IMR-90 (cell line): ENCODE measurements at regions not wholly inside any gene's neighbourhood (a gene's known extent, or its start where the extent isn't known, plus 50 kb on each side); places are given as distances from the start of the nearest gene placed in this dataset.

Experiments used
- ATAC-seq: fragments of 200-7000 bp; cut with Tn5 transposase; 2 replicates; pipeline ENCODE4 v1.9.1; 2020; ENCODE audit warnings: low read depth, mild to moderate bottlenecking, moderate library complexity
- BruUV-seq: library from RNA; stranded (reverse); fragments of 400-500 nt; replicated peaks from 2 replicates; lab custom pipeline; 2021; lab: Mats Ljungman, UMichigan
- CTCF ChIA-PET: fragments of 300-600 bp; formaldehyde crosslinking; extraction: SDS; loops from one replicate; lab custom pipeline; 2021; ENCODE audit warnings: antibody characterized with exemption; lab: Yijun Ruan, JAX
- POLR2A ChIA-PET: fragments of 300-600 bp; sonication (Branson Sonifier 250); formaldehyde crosslinking; loops from one replicate; lab custom pipeline; 2022; ENCODE audit warnings: antibody characterized with exemption; ENCODE audit not compliant: unreplicated experiment; lab: Charles Lee
- DNase-seq: peaks from one replicate; pipeline ENCODE4 v3.0.0; 2013
- H2AFZ ChIP-seq: replicated peaks from 2 replicates; pipeline ENCODE3; 2013; ENCODE audit warnings: low read length, mild to moderate bottlenecking; ENCODE audit not compliant: poor library complexity
- H2AK5ac ChIP-seq: 2 replicates; pipeline ENCODE4 v1.6.1; 2013; ENCODE audit warnings: low read depth, low read length, inconsistent platforms
- H2AK9ac ChIP-seq: replicated peaks from 2 replicates; pipeline ENCODE3; 2013; ENCODE audit warnings: mild to moderate bottlenecking, low read depth, low read length, moderate library complexity; ENCODE audit not compliant: poor library complexity
- H2BK120ac ChIP-seq: 2 replicates; pipeline ENCODE4 v1.6.1; 2013; ENCODE audit warnings: low read depth, low read length, inconsistent platforms
- H2BK15ac ChIP-seq: 3 replicates; pipeline ENCODE4 v1.6.1; 2013; ENCODE audit warnings: low read depth, low read length, inconsistent platforms
- H2BK20ac ChIP-seq: 2 replicates; pipeline ENCODE4 v1.6.1; 2013; ENCODE audit warnings: low read depth, mild to moderate bottlenecking, inconsistent platforms, low read length, moderate library complexity
- H2BK5ac ChIP-seq: 2 replicates; pipeline ENCODE4 v1.6.1; 2013; ENCODE audit warnings: mild to moderate bottlenecking, low read depth, low read length, inconsistent platforms; ENCODE audit not compliant: poor library complexity, severe bottlenecking
- H3K14ac ChIP-seq: replicated peaks from 2 replicates; pipeline ENCODE4 v1.6.1; 2013; ENCODE audit warnings: low read depth, low read length, inconsistent platforms
- H3K18ac ChIP-seq: 2 replicates; pipeline ENCODE4 v1.6.1; 2013; ENCODE audit warnings: low read depth, low read length, control low read depth
- H3K23ac ChIP-seq: 2 replicates; pipeline ENCODE4 v1.6.1; 2013; ENCODE audit warnings: low read depth, low read length, inconsistent platforms
- H3K27ac ChIP-seq: 2 replicates; pipeline ENCODE4 v1.5.1; 2013; ENCODE audit warnings: mild to moderate bottlenecking, control low read depth, low read length; ENCODE audit not compliant: insufficient read depth
- H3K27me3 ChIP-seq: 2 replicates; pipeline ENCODE4 v1.6.1; 2013; ENCODE audit warnings: low read length; ENCODE audit not compliant: control insufficient read depth, insufficient read depth
- H3K36me3 ChIP-seq: 2 replicates; pipeline ENCODE4 v1.6.1; 2013; ENCODE audit warnings: low read length, mixed read lengths; ENCODE audit not compliant: control insufficient read depth, insufficient read depth
- H3K4ac ChIP-seq: 2 replicates; pipeline ENCODE4 v1.6.1; 2013; ENCODE audit warnings: low read depth, low read length, inconsistent platforms
- H3K4me1 ChIP-seq: 2 replicates; pipeline ENCODE4 v1.6.1; 2013; ENCODE audit warnings: low read length, mixed read lengths; ENCODE audit not compliant: control insufficient read depth, insufficient read depth
- H3K4me2 ChIP-seq: 2 replicates; pipeline ENCODE4 v1.6.1; 2013; ENCODE audit warnings: low read depth, mild to moderate bottlenecking, control low read depth, low read length, moderate library complexity
- H3K4me3 ChIP-seq: 2 replicates; pipeline ENCODE4 v1.5.1; 2013; ENCODE audit warnings: low read depth, mild to moderate bottlenecking, control low read depth, low read length, moderate library complexity; ENCODE audit not compliant: insufficient read depth
- H3K56ac ChIP-seq: 2 replicates; pipeline ENCODE4 v1.6.1; 2013; ENCODE audit warnings: low read length, inconsistent platforms; ENCODE audit not compliant: insufficient read depth; ENCODE audit errors: extremely low read depth
- H3K79me1 ChIP-seq, 2 experiments: 2 replicates each; pipeline ENCODE4 v1.6.1; 2013; ENCODE audit warnings: low read length in 2 of 2, inconsistent platforms in 1 of 2, low read depth in 1 of 2
- H3K9ac ChIP-seq: 2 replicates; pipeline ENCODE4 v1.6.1; 2013; ENCODE audit warnings: low read depth, low read length, control low read depth
- H3K9me1 ChIP-seq: 2 replicates; pipeline ENCODE4 v1.6.1; 2013; ENCODE audit warnings: low read length, inconsistent platforms; ENCODE audit not compliant: insufficient read depth
- H3K9me3 ChIP-seq: 2 replicates; pipeline ENCODE4 v1.6.1; 2013; ENCODE audit warnings: low read length; ENCODE audit not compliant: control insufficient read depth, insufficient read depth
- H4K20me1 ChIP-seq: 2 replicates; pipeline ENCODE4 v1.6.1; 2013; ENCODE audit warnings: low read length, inconsistent platforms; ENCODE audit not compliant: insufficient read depth
- H4K5ac ChIP-seq: 2 replicates; pipeline ENCODE4 v1.6.1; 2013; ENCODE audit warnings: mild to moderate bottlenecking, low read depth, low read length, control low read depth
- H4K8ac ChIP-seq, 2 experiments: 2 replicates each; pipeline ENCODE4 v1.6.1; 2013; ENCODE audit warnings: low read depth in 2 of 2, low read length in 2 of 2, control low read depth in 1 of 2, inconsistent platforms in 1 of 2
- H4K91ac ChIP-seq: 2 replicates; pipeline ENCODE4 v1.6.1; 2013; ENCODE audit warnings: low read depth, low read length, inconsistent platforms; ENCODE audit not compliant: insufficient read depth
- BHLHE40 ChIP-seq: fragments of 150-350 bp; IDR thresholded peaks from 2 replicates; pipeline ENCODE4 v1.6.1; 2016; ENCODE audit warnings: mild to moderate bottlenecking, low read depth, low read length
- CEBPB ChIP-seq: IDR thresholded peaks from 2 replicates; pipeline ENCODE4 v1.6.1; 2012; ENCODE audit warnings: low read depth, low read length, improper control_type of control experiment
- CTCF ChIP-seq: conservative IDR thresholded peaks from 2 replicates; pipeline ENCODE4 v1.5.1; 2012; ENCODE audit warnings: mild to moderate bottlenecking, low read depth, low read length, improper control_type of control experiment
- ELK1 ChIP-seq: fragments of 150-350 bp; IDR thresholded peaks from 2 replicates; pipeline ENCODE4 v1.6.1; 2016; ENCODE audit warnings: low read depth, mild to moderate bottlenecking, low read length, moderate library complexity, borderline replicate concordance
- MAFK ChIP-seq: IDR thresholded peaks from 2 replicates; pipeline ENCODE4 v1.6.1; 2012; ENCODE audit warnings: low read depth, low read length, improper control_type of control experiment
- MXI1 ChIP-seq: IDR thresholded peaks from 2 replicates; pipeline ENCODE4 v1.6.1; 2012; ENCODE audit warnings: low read depth, mild to moderate bottlenecking, low read length, moderate library complexity, borderline replicate concordance
- NFE2L2 ChIP-seq: fragments of 150-350 bp; IDR thresholded peaks from 2 replicates; pipeline ENCODE4 v1.6.1; 2016; ENCODE audit warnings: low read depth, mild to moderate bottlenecking, low read length
- POLR2A ChIP-seq: IDR thresholded peaks from 2 replicates; pipeline ENCODE4 v1.6.1; 2012; ENCODE audit warnings: mild to moderate bottlenecking, low read depth, low read length
- RAD21 ChIP-seq: IDR thresholded peaks from 2 replicates; pipeline ENCODE4 v1.6.1; 2012; ENCODE audit warnings: low read length, improper control_type of control experiment
- RCOR1 ChIP-seq: IDR thresholded peaks from 2 replicates; pipeline ENCODE4 v1.6.1; 2012; ENCODE audit warnings: mild to moderate bottlenecking, low read length, improper control_type of control experiment; ENCODE audit not compliant: insufficient replicate concordance
- USF2 ChIP-seq: fragments of 150-350 bp; IDR thresholded peaks from 2 replicates; pipeline ENCODE4 v1.6.1; 2017; ENCODE audit warnings: mild to moderate bottlenecking, antibody characterized with exemption, low read length, low read depth
- WGBS, 2 experiments: methylation state at CpG; one replicate each; pipeline versions ENCODE4 v1.1.5 to v1.1.7; 2013; ENCODE audit warnings: missing lambda C conversion rate in 2 of 2; ENCODE audit not compliant: insufficient read length in 1 of 2; ENCODE audit errors: extremely low coverage in 2 of 2; 5-methylcytosine and 5-hydroxymethylcytosine counted together
- dilution Hi-C: fragments of 300-500 bp; cut with HindIII; formaldehyde crosslinking; loops from one replicate; pipeline ENCODE4 v1.14.3; 2018; ENCODE audit warnings: low sequenced_read_pairs; ENCODE audit not compliant: unreplicated experiment
- in situ Hi-C: fragments of 300-500 bp; cut with MboI; formaldehyde crosslinking; loops from 3 replicates; pipeline ENCODE4 v1.14.3; 2019; ENCODE audit warnings: low sequenced_read_pairs, inconsistent platforms, mixed read lengths
- intact Hi-C: fragments of 100-400 bp; cut with micrococcal nuclease; formaldehyde crosslinking; loops from 2 replicates; pipeline ENCODE4 v1.10.0; 2022

- no peaks in the 10 kb centered on the region for H4K20me1 ChIP-seq
- dilution Hi-C loops, result no loop called here
- H2AK9ac ChIP-seq, result no peak overlapping the region
- no peaks in the 10 kb centered on the region for H3K36me3 ChIP-seq
- H4K8ac ChIP-seq, result no peak overlapping the region
- H4K5ac ChIP-seq, result no peak overlapping the region
- TF ChIP-seq RAD21, result no peak
- TF ChIP-seq BHLHE40, result no peak
- no peak for TF ChIP-seq RCOR1
- TF ChIP-seq CEBPB, result no peak
- no peak for TF ChIP-seq ELK1
- TF ChIP-seq CTCF, result no peak
- TF ChIP-seq MAFK, result no peak
- TF ChIP-seq USF2, result no peak
- TF ChIP-seq POLR2A, result no peak
- no peak for TF ChIP-seq MXI1
- TF ChIP-seq NFE2L2, result no peak
- ATAC-seq (no peak), DNase-seq (no peak)
- H3K23ac ChIP-seq, result no peak overlapping the region
- H2BK120ac ChIP-seq, result no peak overlapping the region
- H4K91ac ChIP-seq, result no peak overlapping the region
- CTCF ChIA-PET, result no interaction called here
- in situ Hi-C loops, result no loop called here
- H3K56ac ChIP-seq, result no peak overlapping the region
- intact Hi-C loops, result no loop called here
- no peaks in the 10 kb centered on the region for H3K9me1 ChIP-seq
- no peak overlapping the region for H3K18ac ChIP-seq
- H3K79me1 ChIP-seq, result no peaks in the 10 kb centered on the region
- H3K27me3 ChIP-seq, result no peaks in the 10 kb centered on the region
- H2BK5ac ChIP-seq, result no peak overlapping the region
- no peak overlapping the region for H2BK20ac ChIP-seq
- POLR2A ChIA-PET, result no interaction called here
- no peak overlapping the region for H3K4ac ChIP-seq
- H3K9ac ChIP-seq, result no peak overlapping the region
- no TSS peak for BruUV-seq
- no peak overlapping the region for H2BK15ac ChIP-seq
- H2AFZ ChIP-seq, result no peak overlapping the region
- 67% methylated on average over 1 of the region's 8 CpGs; no CpG with 5 or more reads in 1 of the 2 experiments for WGBS, 2 experiments
- no peaks in the 10 kb centered on the region for H3K4me1 ChIP-seq
- H3K14ac ChIP-seq, result no peak overlapping the region
- no peaks in the 10 kb centered on the region for H3K9me3 ChIP-seq
- H3K4me2 ChIP-seq, result no peak overlapping the region
- no peak overlapping the region for H2AK5ac ChIP-seq
- no peak overlapping the region for H3K27ac ChIP-seq
- H3K4me3 ChIP-seq, result no peak overlapping the region
Observed at GRCh38 chr1:195790514-195791168, 817.6 kb downstream of the KCNT2 start.
